Suprapubic skin (tissue), 4 donors: ENCODE measurements at regions not wholly inside any gene's neighbourhood (a gene's known extent, or its start where the extent isn't known, plus 50 kb on each side); places are given as distances from the start of the nearest gene placed in this dataset.

Experiments
- EP300 ChIP-seq: sonication (generic); formaldehyde crosslinking; IDR thresholded peaks from one replicate; pipeline ENCODE4 v1.6.1; 2017; ENCODE audit warnings: antibody characterized with exemption
- POLR2A ChIP-seq, 2 donors: fragments of 450-650 bp; IDR thresholded peaks; one replicate each; pipeline ENCODE4 v1.6.1; 2017; ENCODE audit warnings: antibody characterized with exemption in 2 of 2, mild to moderate bottlenecking in 2 of 2, moderate library complexity in 2 of 2
- POLR2AphosphoS5 ChIP-seq, 3 donors: sonication (generic); formaldehyde crosslinking; IDR thresholded peaks; one replicate each; pipeline ENCODE4 v1.6.1; 2017; ENCODE audit warnings: antibody characterized with exemption in 3 of 3
- TF ChIP-seq, protein P1 (sequence below), 2 donors: fragments of 200-600 bp in 1 of 2; fragments of 450-650 bp in 1 of 2; sonication (generic) in 1 of 2; IDR thresholded peaks; one replicate each; pipeline ENCODE4 v1.5.1; 2016 to 2019; ENCODE audit warnings: antibody characterized with exemption in 2 of 2, mild to moderate bottlenecking in 1 of 2, moderate library complexity in 1 of 2

- TF ChIP-seq, protein P1, sequence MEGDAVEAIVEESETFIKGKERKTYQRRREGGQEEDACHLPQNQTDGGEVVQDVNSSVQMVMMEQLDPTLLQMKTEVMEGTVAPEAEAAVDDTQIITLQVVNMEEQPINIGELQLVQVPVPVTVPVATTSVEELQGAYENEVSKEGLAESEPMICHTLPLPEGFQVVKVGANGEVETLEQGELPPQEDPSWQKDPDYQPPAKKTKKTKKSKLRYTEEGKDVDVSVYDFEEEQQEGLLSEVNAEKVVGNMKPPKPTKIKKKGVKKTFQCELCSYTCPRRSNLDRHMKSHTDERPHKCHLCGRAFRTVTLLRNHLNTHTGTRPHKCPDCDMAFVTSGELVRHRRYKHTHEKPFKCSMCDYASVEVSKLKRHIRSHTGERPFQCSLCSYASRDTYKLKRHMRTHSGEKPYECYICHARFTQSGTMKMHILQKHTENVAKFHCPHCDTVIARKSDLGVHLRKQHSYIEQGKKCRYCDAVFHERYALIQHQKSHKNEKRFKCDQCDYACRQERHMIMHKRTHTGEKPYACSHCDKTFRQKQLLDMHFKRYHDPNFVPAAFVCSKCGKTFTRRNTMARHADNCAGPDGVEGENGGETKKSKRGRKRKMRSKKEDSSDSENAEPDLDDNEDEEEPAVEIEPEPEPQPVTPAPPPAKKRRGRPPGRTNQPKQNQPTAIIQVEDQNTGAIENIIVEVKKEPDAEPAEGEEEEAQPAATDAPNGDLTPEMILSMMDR (IDR thresholded peaks at IDR 0.05) = no peak
- no peak for TF ChIP-seq POLR2A (IDR thresholded peaks at IDR 0.05)
- TF ChIP-seq POLR2AphosphoS5 (IDR thresholded peaks at IDR 0.05) = no peak
- no peak for TF ChIP-seq EP300
Measured at GRCh38 chr11:96481771-96482170, 92.0 kb downstream of the JRKL start.
